Ovary (tissue), 7 donors: ENCODE measurements at regions not wholly inside any gene's neighbourhood (a gene's known extent, or its start where the extent isn't known, plus 50 kb on each side); places are given as distances from the start of the nearest gene placed in this dataset.

Experiments
- DNase-seq, 5 donors: peaks; one replicate each; pipeline ENCODE4 v3.0.0-alpha.2; 2019 to 2020
- H3K27ac ChIP-seq, 2 donors: fragments of 200-600 bp; one replicate each; pipeline versions ENCODE4 v1.5.1 to v1.8.0; 2019 to 2022
- H3K27me3 ChIP-seq: fragments of 200-600 bp; one replicate; pipeline ENCODE4 v1.8.0; 2022
- H3K36me3 ChIP-seq: fragments of 200-600 bp; sonication (generic); one replicate; pipeline ENCODE4 v1.5.1; 2019
- H3K4me1 ChIP-seq: one replicate; pipeline ENCODE4 v1.8.1; 2013; ENCODE audit warnings: mild to moderate bottlenecking, moderate library complexity; ENCODE audit not compliant: insufficient read depth
- H3K4me3 ChIP-seq: fragments of 200-600 bp; sonication (generic); one replicate; pipeline ENCODE4 v1.5.1; 2017
- H3K9me3 ChIP-seq, 2 donors: fragments of 200-600 bp in 1 of 2; sonication (generic) in 1 of 2; one replicate each; pipeline versions ENCODE4 v1.5.1 to v1.8.1; 2013 to 2019; ENCODE audit warnings: mild to moderate bottlenecking in 1 of 2, moderate library complexity in 1 of 2
- EP300 ChIP-seq: sonication (generic); formaldehyde crosslinking; IDR thresholded peaks from one replicate; pipeline ENCODE4 v1.6.1; 2017; ENCODE audit warnings: antibody characterized with exemption
- POLR2A ChIP-seq: fragments of 450-650 bp; IDR thresholded peaks from one replicate; pipeline ENCODE4 v1.6.1; 2017; ENCODE audit warnings: antibody characterized with exemption, mild to moderate bottlenecking, moderate library complexity
- WGBS, 3 donors: extraction: QIAGEN DNeasy Blood & Tissue Kit in 1 of 3; methylation state at CpG; one replicate each; pipeline versions ENCODE4 v1.1.5 to v1.1.7; 2013 to 2017; 5-methylcytosine and 5-hydroxymethylcytosine counted together
- intact Hi-C, 4 donors: fragments of 100-400 bp; cut with DNase I; formaldehyde crosslinking; loops; one replicate each; pipeline versions ENCODE4 v1.11.0 to v1.15.1; 2022 to 2023
- TF ChIP-seq, protein P1 (sequence below), 3 donors: fragments of 450-650 bp in 2 of 3; fragments of 200-600 bp in 1 of 3; IDR thresholded peaks; one replicate each; pipeline versions ENCODE4 v1.5.1 to v1.8.0; 2016 to 2022; ENCODE audit warnings: antibody characterized with exemption in 3 of 3, mild to moderate bottlenecking in 1 of 3
- donor health status: DM: no; HTN: no; CAD: no; lungs with moderate emphysema.
- donor health status: DM: no; HTN: no; CAD: no.
- donor health status: Bipolar disorder and iron deficiency.
- donor health status: DM: no; HTN: no; CAD: no.
- donor health status: DM: yes; HTN: yes; CAD: no.

DNA sequence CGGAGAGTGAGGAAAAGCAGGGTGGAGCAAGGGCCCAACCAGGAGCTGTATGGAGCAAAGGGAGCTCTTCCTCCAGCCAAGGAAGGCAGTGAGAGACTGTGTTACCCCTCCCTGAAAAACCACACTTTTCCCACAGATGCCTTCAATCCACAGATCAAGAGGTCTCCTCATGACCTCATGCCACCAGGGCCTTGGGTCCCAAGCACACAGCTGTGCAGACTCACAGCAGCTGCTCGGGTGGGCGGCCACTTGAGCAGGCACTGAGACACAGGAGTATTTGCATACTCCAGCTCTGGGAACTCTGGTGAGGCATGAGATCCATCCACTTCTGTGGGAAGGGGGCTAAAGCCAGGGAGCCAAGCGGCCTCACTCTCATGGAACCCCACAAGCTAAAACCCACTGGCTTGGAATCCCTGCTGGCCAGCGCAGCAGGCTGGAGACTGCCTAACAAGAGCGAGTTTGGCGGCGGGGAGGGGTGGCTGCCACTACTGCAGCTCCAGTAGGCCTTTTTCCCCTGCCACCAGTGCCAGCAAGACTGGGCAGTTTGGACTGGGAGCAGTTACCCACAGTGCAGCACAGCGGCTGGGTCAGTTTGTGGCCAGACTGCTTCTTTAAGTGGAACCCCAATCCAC, 880.6 kb upstream of the ARPP21 start:
- H3K9me3 ChIP-seq, result no peaks in the 10 kb centered on the region
- no peak for DNase-seq
- H3K27ac ChIP-seq, result no peak overlapping the region
- intact Hi-C loops, result no loop called here
- H3K27me3 ChIP-seq, result no peaks in the 10 kb centered on the region
- no peaks in the 10 kb centered on the region for H3K36me3 ChIP-seq
- WGBS, 3 donors, result 82 to 88% (median 87%) methylated on average over 9 of the region's 9 CpGs
- no peak for TF ChIP-seq POLR2A
- TF ChIP-seq, protein P1, sequence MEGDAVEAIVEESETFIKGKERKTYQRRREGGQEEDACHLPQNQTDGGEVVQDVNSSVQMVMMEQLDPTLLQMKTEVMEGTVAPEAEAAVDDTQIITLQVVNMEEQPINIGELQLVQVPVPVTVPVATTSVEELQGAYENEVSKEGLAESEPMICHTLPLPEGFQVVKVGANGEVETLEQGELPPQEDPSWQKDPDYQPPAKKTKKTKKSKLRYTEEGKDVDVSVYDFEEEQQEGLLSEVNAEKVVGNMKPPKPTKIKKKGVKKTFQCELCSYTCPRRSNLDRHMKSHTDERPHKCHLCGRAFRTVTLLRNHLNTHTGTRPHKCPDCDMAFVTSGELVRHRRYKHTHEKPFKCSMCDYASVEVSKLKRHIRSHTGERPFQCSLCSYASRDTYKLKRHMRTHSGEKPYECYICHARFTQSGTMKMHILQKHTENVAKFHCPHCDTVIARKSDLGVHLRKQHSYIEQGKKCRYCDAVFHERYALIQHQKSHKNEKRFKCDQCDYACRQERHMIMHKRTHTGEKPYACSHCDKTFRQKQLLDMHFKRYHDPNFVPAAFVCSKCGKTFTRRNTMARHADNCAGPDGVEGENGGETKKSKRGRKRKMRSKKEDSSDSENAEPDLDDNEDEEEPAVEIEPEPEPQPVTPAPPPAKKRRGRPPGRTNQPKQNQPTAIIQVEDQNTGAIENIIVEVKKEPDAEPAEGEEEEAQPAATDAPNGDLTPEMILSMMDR (IDR thresholded peaks at IDR 0.05), result no peak
- no peak for TF ChIP-seq EP300
- H3K4me1 ChIP-seq, result no peaks in the 10 kb centered on the region
- no peak overlapping the region for H3K4me3 ChIP-seq

DNA sequence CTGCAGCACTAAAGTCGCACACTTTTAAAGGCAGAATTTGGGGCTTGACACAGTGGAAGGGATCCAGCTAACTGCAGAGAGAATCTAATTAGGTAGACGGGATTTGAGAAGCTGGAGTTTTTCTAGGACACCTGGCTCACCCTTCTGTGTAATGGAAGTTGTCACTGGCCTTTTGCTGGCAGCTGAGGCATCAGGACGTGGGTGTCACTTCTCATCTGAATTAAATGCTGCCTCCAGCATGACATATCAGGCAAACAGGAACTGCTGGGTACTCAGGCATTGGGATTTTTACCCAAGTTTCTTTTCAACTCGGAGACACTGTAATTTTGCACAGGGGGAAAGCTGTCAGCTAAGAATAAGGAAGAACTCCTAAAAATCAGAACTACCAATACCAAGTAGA, 861.9 kb upstream of the ARPP21 start:
- 55 to 58% (median 57%) methylated on average over 4 of the region's 4 CpGs for WGBS, 3 donors
- TF ChIP-seq EP300, result no peak
- TF ChIP-seq, protein P1 (IDR thresholded peaks at IDR 0.05), result no peak
- TF ChIP-seq POLR2A, result no peak
- Histone ChIP-seq H3K36me3 (no peaks in the 10 kb centered on the region), H3K4me3 (no peak overlapping the region), H3K4me1 (no peaks in the 10 kb centered on the region), H3K27me3 (no peaks in the 10 kb centered on the region), H3K27ac (no peak overlapping the region), H3K9me3 (no peaks in the 10 kb centered on the region)
- intact Hi-C loops, result loop anchor here in 1 of 4 donors (5.0 kb wide), 1 partner anchor 245 kb away; no protein-coding TSS in a partner anchor
- no peak for DNase-seq

DNA sequence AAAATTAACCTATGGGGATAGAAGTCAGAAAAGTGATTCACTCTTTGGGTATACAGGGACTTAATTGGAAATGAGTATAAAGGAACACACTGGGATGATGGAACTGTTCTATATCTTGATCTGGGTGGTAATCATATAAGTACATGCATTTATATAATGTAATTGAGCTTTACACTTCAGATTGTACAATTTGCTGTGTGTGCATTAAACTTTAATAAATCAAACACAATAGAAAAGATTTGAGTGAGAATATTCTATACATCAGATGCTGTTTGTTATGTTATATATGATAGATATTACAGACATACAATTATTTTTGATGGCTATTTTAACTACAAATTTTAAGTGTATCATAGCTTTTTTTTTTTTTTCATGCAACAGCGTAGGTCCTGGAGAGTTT, 860.2 kb upstream of the ARPP21 start:
- Histone ChIP-seq H3K27ac (no peak overlapping the region), H3K4me1 (no peaks in the 10 kb centered on the region), H3K27me3 (no peaks in the 10 kb centered on the region), H3K36me3 (no peaks in the 10 kb centered on the region), H3K4me3 (no peak overlapping the region), H3K9me3 (no peaks in the 10 kb centered on the region)
- no peak for TF ChIP-seq POLR2A
- TF ChIP-seq, protein P1 (IDR thresholded peaks at IDR 0.05), result no peak
- no peak for DNase-seq
- 84 to 97% (median 95%) methylated on average over 1 of the region's 1 CpG for WGBS, 3 donors
- intact Hi-C loops, result loop anchor here in 1 of 4 donors (5.0 kb wide), 1 partner anchor 243 kb away; no protein-coding TSS in a partner anchor

DNA sequence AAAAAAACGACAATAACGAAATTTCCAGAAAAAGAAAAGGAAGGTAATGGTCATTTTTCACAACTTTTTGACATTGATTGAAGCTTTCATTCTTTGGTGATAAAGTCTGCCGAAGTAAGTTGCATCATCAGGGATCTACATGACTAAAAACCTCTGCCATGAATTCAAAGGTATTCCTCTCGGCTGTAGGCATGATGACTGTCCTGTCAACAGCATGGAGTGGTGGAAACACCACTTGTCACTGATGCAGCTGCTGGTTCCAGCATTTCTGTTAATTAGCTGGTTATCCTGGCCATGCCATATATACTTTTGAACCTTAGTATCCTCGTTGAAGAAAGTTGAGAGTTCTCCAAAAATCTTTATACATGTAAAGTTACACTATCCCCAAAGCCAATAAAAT, 859.0 kb upstream of the ARPP21 start:
- intact Hi-C loops, result no loop called here
- no peaks in the 10 kb centered on the region for H3K36me3 ChIP-seq
- no peak for DNase-seq
- WGBS, 3 donors, result 66 to 77% (median 76%) methylated on average over 5 of the region's 5 CpGs
- no peak overlapping the region for H3K27ac ChIP-seq
- H3K4me1 ChIP-seq, result no peaks in the 10 kb centered on the region
- H3K27me3 ChIP-seq, result no peaks in the 10 kb centered on the region
- H3K9me3 ChIP-seq, result no peaks in the 10 kb centered on the region
- TF ChIP-seq POLR2A, result no peak
- no peak for TF ChIP-seq EP300
- TF ChIP-seq, protein P1 (IDR thresholded peaks at IDR 0.05), result no peak
- H3K4me3 ChIP-seq, result no peak overlapping the region
